B cell (primary cell): ENCODE measurements at regions not wholly inside any gene's neighbourhood (a gene's known extent, or its start where the extent isn't known, plus 50 kb on each side); places are given as distances from the start of the nearest gene placed in this dataset.

ENCODE experiments used
- EZH2 ChIP-seq: IDR thresholded peaks from 2 replicates; pipeline ENCODE4 v1.6.1; 2012; ENCODE audit warnings: borderline replicate concordance, low read depth, mild to moderate bottlenecking, moderate library complexity, low read length; ENCODE audit not compliant: insufficient read depth, poor library complexity, severe bottlenecking
- TF ChIP-seq, protein P1 (sequence below): fragments of 200-600 bp; IDR thresholded peaks from one replicate; pipeline ENCODE4 v1.8.0; 2022; ENCODE audit warnings: antibody characterized with exemption, mild to moderate bottlenecking

DNA sequence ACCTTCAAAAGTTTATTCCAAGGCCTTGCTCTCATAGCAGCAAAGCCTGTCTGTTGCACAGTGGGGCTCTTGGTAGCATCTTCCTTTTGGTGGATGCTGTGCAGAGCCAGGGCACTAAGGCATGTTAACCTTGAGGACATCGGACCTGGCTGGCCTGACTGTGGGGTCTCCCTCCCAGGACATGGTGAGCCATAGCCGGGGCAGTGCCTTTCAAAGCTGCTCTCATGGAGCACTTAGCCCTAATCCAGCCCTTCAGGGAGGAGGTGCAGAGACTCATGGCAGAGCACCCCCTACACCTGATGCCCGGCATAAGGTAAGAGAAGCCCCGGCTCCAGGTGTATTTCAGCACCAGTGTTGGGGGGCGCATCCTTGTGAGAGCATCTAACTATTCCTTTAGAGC, 941.4 kb upstream of the ZNF722 start:
- TF ChIP-seq, protein P1, sequence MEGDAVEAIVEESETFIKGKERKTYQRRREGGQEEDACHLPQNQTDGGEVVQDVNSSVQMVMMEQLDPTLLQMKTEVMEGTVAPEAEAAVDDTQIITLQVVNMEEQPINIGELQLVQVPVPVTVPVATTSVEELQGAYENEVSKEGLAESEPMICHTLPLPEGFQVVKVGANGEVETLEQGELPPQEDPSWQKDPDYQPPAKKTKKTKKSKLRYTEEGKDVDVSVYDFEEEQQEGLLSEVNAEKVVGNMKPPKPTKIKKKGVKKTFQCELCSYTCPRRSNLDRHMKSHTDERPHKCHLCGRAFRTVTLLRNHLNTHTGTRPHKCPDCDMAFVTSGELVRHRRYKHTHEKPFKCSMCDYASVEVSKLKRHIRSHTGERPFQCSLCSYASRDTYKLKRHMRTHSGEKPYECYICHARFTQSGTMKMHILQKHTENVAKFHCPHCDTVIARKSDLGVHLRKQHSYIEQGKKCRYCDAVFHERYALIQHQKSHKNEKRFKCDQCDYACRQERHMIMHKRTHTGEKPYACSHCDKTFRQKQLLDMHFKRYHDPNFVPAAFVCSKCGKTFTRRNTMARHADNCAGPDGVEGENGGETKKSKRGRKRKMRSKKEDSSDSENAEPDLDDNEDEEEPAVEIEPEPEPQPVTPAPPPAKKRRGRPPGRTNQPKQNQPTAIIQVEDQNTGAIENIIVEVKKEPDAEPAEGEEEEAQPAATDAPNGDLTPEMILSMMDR, result no peak
- TF ChIP-seq EZH2, result no peak
